SK-N-SH (cell line): ENCODE measurements at regions not wholly inside any gene's neighbourhood (a gene's known extent, or its start where the extent isn't known, plus 50 kb on each side); places are given as distances from the start of the nearest gene placed in this dataset.

Source experiments
- EZH2phosphoT487 ChIP-seq: fragments of 200-600 bp; sonication (generic); IDR thresholded peaks from 2 replicates; pipeline ENCODE4 v1.6.1; 2017; ENCODE audit warnings: low read depth, mixed run types, mild to moderate bottlenecking, antibody characterized with exemption, moderate library complexity, borderline replicate concordance
- FOXM1 ChIP-seq: IDR thresholded peaks from 2 replicates; pipeline ENCODE4 v1.4.0; 2012; ENCODE audit warnings: low read depth, mild to moderate bottlenecking
- GABPA ChIP-seq: IDR thresholded peaks from 2 replicates; pipeline ENCODE4 v1.4.0; 2012; ENCODE audit warnings: low read depth, mild to moderate bottlenecking
- POLR2AphosphoS5 ChIP-seq: IDR thresholded peaks from 2 replicates; pipeline ENCODE4 v1.6.1; 2012; ENCODE audit warnings: low read depth, low read length
- RAD21 ChIP-seq: IDR thresholded peaks from 2 replicates; pipeline ENCODE4 v1.6.1; 2012; ENCODE audit warnings: mild to moderate bottlenecking, low read length
- RXRA ChIP-seq: IDR thresholded peaks from 2 replicates; pipeline ENCODE4 v1.4.0; 2012; ENCODE audit warnings: low read depth, mild to moderate bottlenecking, borderline replicate concordance
- SIN3A ChIP-seq: IDR thresholded peaks from 2 replicates; pipeline ENCODE4 v1.6.1; 2012; ENCODE audit warnings: low read depth, mild to moderate bottlenecking, low read length, moderate library complexity, borderline replicate concordance
- SMC3 ChIP-seq: IDR thresholded peaks from 2 replicates; pipeline ENCODE4 v1.6.1; 2012; ENCODE audit warnings: low read depth, low read length, improper control_type of control experiment
- TAF1 ChIP-seq: IDR thresholded peaks from 2 replicates; pipeline ENCODE4 v1.6.1; 2012; ENCODE audit warnings: low read depth, mild to moderate bottlenecking, low read length, moderate library complexity, borderline replicate concordance
- YY1 ChIP-seq: IDR thresholded peaks from 2 replicates; pipeline ENCODE4 v1.4.0; 2012; ENCODE audit warnings: low read depth, mild to moderate bottlenecking
- TF ChIP-seq, protein P1 (sequence below): fragments of 200-600 bp; sonication (generic); IDR thresholded peaks from 2 replicates; pipeline ENCODE4 v1.6.1; 2017; ENCODE audit warnings: antibody characterized with exemption, mild to moderate bottlenecking, moderate library complexity
- TF ChIP-seq, protein P2 (sequence below): fragments of 150-350 bp; IDR thresholded peaks from 2 replicates; pipeline ENCODE4 v1.6.1; 2017; ENCODE audit warnings: antibody characterized with exemption, low read length, low read depth, borderline replicate concordance

- no peak for TF ChIP-seq SIN3A
- TF ChIP-seq EZH2phosphoT487: no peak
- TF ChIP-seq SMC3: no peak
- TF ChIP-seq TAF1: no peak
- TF ChIP-seq POLR2AphosphoS5: no peak
- no peak for TF ChIP-seq FOXM1
- TF ChIP-seq, protein P1, sequence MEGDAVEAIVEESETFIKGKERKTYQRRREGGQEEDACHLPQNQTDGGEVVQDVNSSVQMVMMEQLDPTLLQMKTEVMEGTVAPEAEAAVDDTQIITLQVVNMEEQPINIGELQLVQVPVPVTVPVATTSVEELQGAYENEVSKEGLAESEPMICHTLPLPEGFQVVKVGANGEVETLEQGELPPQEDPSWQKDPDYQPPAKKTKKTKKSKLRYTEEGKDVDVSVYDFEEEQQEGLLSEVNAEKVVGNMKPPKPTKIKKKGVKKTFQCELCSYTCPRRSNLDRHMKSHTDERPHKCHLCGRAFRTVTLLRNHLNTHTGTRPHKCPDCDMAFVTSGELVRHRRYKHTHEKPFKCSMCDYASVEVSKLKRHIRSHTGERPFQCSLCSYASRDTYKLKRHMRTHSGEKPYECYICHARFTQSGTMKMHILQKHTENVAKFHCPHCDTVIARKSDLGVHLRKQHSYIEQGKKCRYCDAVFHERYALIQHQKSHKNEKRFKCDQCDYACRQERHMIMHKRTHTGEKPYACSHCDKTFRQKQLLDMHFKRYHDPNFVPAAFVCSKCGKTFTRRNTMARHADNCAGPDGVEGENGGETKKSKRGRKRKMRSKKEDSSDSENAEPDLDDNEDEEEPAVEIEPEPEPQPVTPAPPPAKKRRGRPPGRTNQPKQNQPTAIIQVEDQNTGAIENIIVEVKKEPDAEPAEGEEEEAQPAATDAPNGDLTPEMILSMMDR: no peak
- TF ChIP-seq YY1: no peak
- no peak for TF ChIP-seq RAD21
- TF ChIP-seq GABPA: no peak
- no peak for TF ChIP-seq RXRA
- TF ChIP-seq, protein P2, sequence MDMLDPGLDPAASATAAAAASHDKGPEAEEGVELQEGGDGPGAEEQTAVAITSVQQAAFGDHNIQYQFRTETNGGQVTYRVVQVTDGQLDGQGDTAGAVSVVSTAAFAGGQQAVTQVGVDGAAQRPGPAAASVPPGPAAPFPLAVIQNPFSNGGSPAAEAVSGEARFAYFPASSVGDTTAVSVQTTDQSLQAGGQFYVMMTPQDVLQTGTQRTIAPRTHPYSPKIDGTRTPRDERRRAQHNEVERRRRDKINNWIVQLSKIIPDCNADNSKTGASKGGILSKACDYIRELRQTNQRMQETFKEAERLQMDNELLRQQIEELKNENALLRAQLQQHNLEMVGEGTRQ: no peak
These were observed 161.2 kb upstream of the MBL2 start for GRCh38 chr10:52933748-52934147.
